A549 (cell line): ENCODE measurements at regions not wholly inside any gene's neighbourhood (a gene's known extent, or its start where the extent isn't known, plus 50 kb on each side); places are given as distances from the start of the nearest gene placed in this dataset.

Experiments
- ATAC-seq, 2 experiments: fragments of 200-7000 bp in 1 of 2; fragments of >200 bp in 1 of 2; cut with Nextera tagmentation in 1 of 2; cut with Tn5 transposase in 1 of 2; 3 replicates each; pipeline versions ENCODE4 v1.8.0 to v1.9.1; 2018 to 2020; ENCODE audit warnings: mild to moderate bottlenecking in 1 of 2, moderate library complexity in 1 of 2
- CTCF ChIA-PET: fragments of 300-600 bp; sonication (Branson Sonifier 250); formaldehyde crosslinking; extraction: SDS; loops from one replicate; lab custom pipeline; 2021; ENCODE audit warnings: antibody characterized with exemption, inconsistent platforms; lab: Yijun Ruan, JAX
- POLR2A ChIA-PET: fragments of 350-600 bp; formaldehyde crosslinking; extraction: SDS; loops from one replicate; lab custom pipeline; 2021; ENCODE audit warnings: antibody characterized with exemption, inconsistent platforms; lab: Yijun Ruan, JAX
- DNase-seq, 2 experiments: peaks; one replicate each; pipeline versions ENCODE4 v3.0.0 to v3.0.0-alpha.2; 2011 to 2016; ENCODE audit warnings: low read depth in 1 of 2, low spot score in 1 of 2
- FAIRE-seq: peaks from 2 replicates; lab custom pipeline; 2011; peaks lifted over from hg19 to GRCh38; lab: Jason Lieb, UNC
- H3K27ac ChIP-seq, 2 experiments: fragments of >200 bp; sonication (Bioruptor Twin); formaldehyde crosslinking; 3 replicates each; pipeline ENCODE4 v1.5.1; 2016 to 2017
- H3K4me1 ChIP-seq: fragments of >200 bp; sonication (Bioruptor Twin); formaldehyde crosslinking; 3 replicates; pipeline ENCODE4 v1.6.1; 2016
- H3K4me2 ChIP-seq: fragments of >200 bp; sonication (Bioruptor Twin); formaldehyde crosslinking; 3 replicates; pipeline ENCODE4 v1.6.1; 2016
- H3K4me3 ChIP-seq: fragments of >200 bp; sonication (Bioruptor Twin); formaldehyde crosslinking; 3 replicates; pipeline ENCODE4 v1.5.1; 2016
- H3K9me3 ChIP-seq: fragments of >200 bp; sonication (Bioruptor Twin); formaldehyde crosslinking; 3 replicates; pipeline ENCODE4 v1.6.1; 2016
- CBX2 ChIP-seq: fragments of 200-600 bp; sonication (generic); IDR thresholded peaks from 2 replicates; pipeline ENCODE4 v1.6.1; 2016; ENCODE audit warnings: low read depth, mild to moderate bottlenecking, borderline replicate concordance
- CBX8 ChIP-seq: fragments of 200-600 bp; sonication (generic); IDR thresholded peaks from 2 replicates; pipeline ENCODE4 v1.6.1; 2016
- CHD4 ChIP-seq: fragments of 200-600 bp; sonication (generic); IDR thresholded peaks from 2 replicates; pipeline ENCODE4 v1.6.1; 2016; ENCODE audit warnings: antibody characterized with exemption, mild to moderate bottlenecking, borderline replicate concordance
- CTCF ChIP-seq: fragments of >200 bp; sonication (Bioruptor Twin); formaldehyde crosslinking; IDR thresholded peaks from 3 replicates; pipeline ENCODE4 v1.5.1; 2016
- E2F6 ChIP-seq: IDR thresholded peaks from 2 replicates; pipeline ENCODE4 v1.6.1; 2012; ENCODE audit warnings: low read depth, borderline replicate concordance
- EHMT2 ChIP-seq: fragments of 200-600 bp; sonication (generic); IDR thresholded peaks from 2 replicates; pipeline ENCODE4 v1.6.1; 2016; ENCODE audit warnings: antibody characterized with exemption, low read depth, mild to moderate bottlenecking, moderate library complexity
- FOSL2 ChIP-seq, 2 experiments: fragments of 450-650 bp in 1 of 2; fragments of >200 bp in 1 of 2; sonication (Bioruptor Twin) in 1 of 2; formaldehyde crosslinking; IDR thresholded peaks; 2 replicates each; pipeline versions ENCODE4 v1.5.0 to v1.6.1; 2016 to 2020; ENCODE audit warnings: mild to moderate bottlenecking in 1 of 2, moderate library complexity in 1 of 2
- GATA3 ChIP-seq: IDR thresholded peaks from 2 replicates; pipeline ENCODE4 v1.6.1; 2012; ENCODE audit warnings: borderline replicate concordance
- HES2 ChIP-seq: fragments of >200 bp; sonication (Bioruptor Twin); formaldehyde crosslinking; IDR thresholded peaks from 2 replicates; pipeline ENCODE4 v1.6.1; 2016
- HEYL ChIP-seq: fragments of 250-450 bp; sonication (Bioruptor Pico); IDR thresholded peaks from 2 replicates; pipeline ENCODE4 v1.8.0; 2021; ENCODE audit warnings: mild to moderate bottlenecking, moderate library complexity
- HOXA7 ChIP-seq: fragments of 250-450 bp; sonication (Bioruptor Pico); IDR thresholded peaks from 2 replicates; pipeline ENCODE4 v1.5.0; 2020; ENCODE audit warnings: mild to moderate bottlenecking, moderate library complexity
- HOXB13 ChIP-seq: fragments of 250-450 bp; sonication (Bioruptor Pico); IDR thresholded peaks from 2 replicates; pipeline ENCODE4 v1.5.0; 2020; ENCODE audit warnings: low read depth, mild to moderate bottlenecking, moderate library complexity
- JUN ChIP-seq, 2 experiments: fragments of >200 bp; sonication (Bioruptor Twin); formaldehyde crosslinking; IDR thresholded peaks; 2 replicates in 1 of 2; 3 replicates in 1 of 2; pipeline ENCODE4 v1.6.1; 2016 to 2017
- JUNB ChIP-seq: fragments of >200 bp; sonication (Bioruptor Twin); formaldehyde crosslinking; IDR thresholded peaks from 2 replicates; pipeline ENCODE4 v1.6.1; 2016
- KDM1A ChIP-seq: fragments of 200-600 bp; sonication (generic); IDR thresholded peaks from 2 replicates; pipeline ENCODE4 v1.6.1; 2016; ENCODE audit warnings: low read depth, mild to moderate bottlenecking
- MAFK ChIP-seq: fragments of 450-650 bp; IDR thresholded peaks from 2 replicates; pipeline ENCODE4 v1.6.1; 2014; ENCODE audit not compliant: partially characterized antibody
- MAX ChIP-seq: IDR thresholded peaks from 2 replicates; pipeline ENCODE4 v1.6.1; 2012
- MAZ ChIP-seq: fragments of 150-350 bp; IDR thresholded peaks from 2 replicates; pipeline ENCODE4 v1.6.1; 2014; ENCODE audit warnings: antibody characterized with exemption, low read depth, low read length, borderline replicate concordance
- NR3C1 ChIP-seq: fragments of >200 bp; sonication (Bioruptor Twin); formaldehyde crosslinking; IDR thresholded peaks from 3 replicates; pipeline ENCODE4 v1.6.1; 2017
- RFX5 ChIP-seq: fragments of 450-650 bp; IDR thresholded peaks from 2 replicates; pipeline ENCODE4 v1.7.1; 2014; ENCODE audit warnings: antibody characterized with exemption, mild to moderate bottlenecking, moderate library complexity
- SMC3 ChIP-seq: fragments of >200 bp; sonication (Bioruptor Twin); formaldehyde crosslinking; IDR thresholded peaks from 3 replicates; pipeline ENCODE4 v1.6.1; 2018; ENCODE audit warnings: inconsistent platforms
- TP53 ChIP-seq: fragments of 250-450 bp; sonication (Bioruptor Pico); IDR thresholded peaks from 2 replicates; pipeline ENCODE4 v1.5.0; 2021; ENCODE audit warnings: mild to moderate bottlenecking, moderate library complexity
- ZNF302 ChIP-seq: fragments of 250-450 bp; sonication (Bioruptor Pico); IDR thresholded peaks from 2 replicates; pipeline ENCODE4 v1.9.0; 2021; ENCODE audit warnings: inconsistent platforms, mild to moderate bottlenecking, moderate library complexity
- WGBS: methylation state at CpG from one replicate; pipeline ENCODE4 v1.1.6; 2017; ENCODE audit errors: missing lambda C conversion rate; 5-methylcytosine and 5-hydroxymethylcytosine counted together
- TF ChIP-seq, protein P1 (sequence below): IDR thresholded peaks from 2 replicates; pipeline ENCODE4 v1.6.1; 2012
- TF ChIP-seq, protein P2 (sequence below): fragments of 200-600 bp; sonication (generic); IDR thresholded peaks from 2 replicates; pipeline ENCODE4 v1.6.1; 2016; ENCODE audit warnings: antibody characterized with exemption, mild to moderate bottlenecking, moderate library complexity
- TF ChIP-seq, protein P3 (sequence below): fragments of 250-450 bp; sonication (Bioruptor Pico); IDR thresholded peaks from 2 replicates; pipeline ENCODE4 v1.5.0; 2020; ENCODE audit warnings: low read depth, mild to moderate bottlenecking, moderate library complexity

DNA sequence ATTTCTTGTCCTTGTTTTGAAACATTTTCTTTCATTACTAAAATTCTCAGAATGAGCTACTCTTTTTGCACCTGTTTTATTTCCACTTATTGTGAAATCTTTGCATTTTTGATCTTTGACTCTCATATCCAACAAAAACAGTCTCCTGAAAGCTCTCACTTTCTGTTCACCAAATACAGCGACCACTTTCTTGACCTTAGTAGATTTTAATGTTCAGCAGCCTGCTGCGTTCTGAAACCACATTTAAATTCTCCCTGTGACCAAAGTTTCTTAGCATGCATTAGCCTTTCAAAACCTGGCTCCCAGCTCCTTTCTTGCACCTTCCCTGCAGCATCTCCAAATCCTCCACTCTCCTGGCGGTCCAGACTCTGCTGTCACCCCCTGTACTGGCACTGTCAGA is 404.4 kb upstream of the PDE3A start:
- POLR2A ChIA-PET = no interaction called here

GRCh38 chr12:19964549-19964948 is 403.8 kb upstream of the PDE3A start:
- no peak overlapping the region for H3K4me2 ChIP-seq
- DNase-seq (no peak), FAIRE-seq (no peak), ATAC-seq (no peak)
- H3K4me3 ChIP-seq = no peak overlapping the region
- CTCF ChIA-PET = no interaction called here
- peaks cover 16% of the 10 kb centered on the region for H3K4me1 ChIP-seq
- POLR2A ChIA-PET = no interaction called here
- 65% methylated on average over 3 of the region's 3 CpGs for WGBS
- H3K27ac ChIP-seq = no peak overlapping the region
- no peaks in the 10 kb centered on the region for H3K9me3 ChIP-seq
- TF ChIP-seq CTCF = no peak
- TF ChIP-seq, protein P1, sequence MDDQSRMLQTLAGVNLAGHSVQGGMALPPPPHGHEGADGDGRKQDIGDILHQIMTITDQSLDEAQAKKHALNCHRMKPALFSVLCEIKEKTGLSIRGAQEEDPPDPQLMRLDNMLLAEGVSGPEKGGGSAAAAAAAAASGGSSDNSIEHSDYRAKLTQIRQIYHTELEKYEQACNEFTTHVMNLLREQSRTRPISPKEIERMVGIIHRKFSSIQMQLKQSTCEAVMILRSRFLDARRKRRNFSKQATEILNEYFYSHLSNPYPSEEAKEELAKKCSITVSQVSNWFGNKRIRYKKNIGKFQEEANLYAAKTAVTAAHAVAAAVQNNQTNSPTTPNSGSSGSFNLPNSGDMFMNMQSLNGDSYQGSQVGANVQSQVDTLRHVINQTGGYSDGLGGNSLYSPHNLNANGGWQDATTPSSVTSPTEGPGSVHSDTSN = no peak
- no peak for TF ChIP-seq RFX5
- TF ChIP-seq GATA3 = no peak
- no peak for TF ChIP-seq JUNB
- no peak for TF ChIP-seq FOSL2 (IDR thresholded peaks at IDR 0.05)
- no peak for TF ChIP-seq FOSL2 (CRISPR knock-in tag; IDR thresholded peaks at IDR 0.05)
- TF ChIP-seq TP53 = no peak
- no peak for TF ChIP-seq HOXB13 (CRISPR knock-in tag)
- TF ChIP-seq MAX = no peak
- TF ChIP-seq EHMT2 = no peak
- no peak for TF ChIP-seq CBX8
- TF ChIP-seq SMC3 = no peak
- no peak for TF ChIP-seq KDM1A
- no peak for TF ChIP-seq JUN (IDR thresholded peaks at IDR 0.05)
- TF ChIP-seq, protein P2, sequence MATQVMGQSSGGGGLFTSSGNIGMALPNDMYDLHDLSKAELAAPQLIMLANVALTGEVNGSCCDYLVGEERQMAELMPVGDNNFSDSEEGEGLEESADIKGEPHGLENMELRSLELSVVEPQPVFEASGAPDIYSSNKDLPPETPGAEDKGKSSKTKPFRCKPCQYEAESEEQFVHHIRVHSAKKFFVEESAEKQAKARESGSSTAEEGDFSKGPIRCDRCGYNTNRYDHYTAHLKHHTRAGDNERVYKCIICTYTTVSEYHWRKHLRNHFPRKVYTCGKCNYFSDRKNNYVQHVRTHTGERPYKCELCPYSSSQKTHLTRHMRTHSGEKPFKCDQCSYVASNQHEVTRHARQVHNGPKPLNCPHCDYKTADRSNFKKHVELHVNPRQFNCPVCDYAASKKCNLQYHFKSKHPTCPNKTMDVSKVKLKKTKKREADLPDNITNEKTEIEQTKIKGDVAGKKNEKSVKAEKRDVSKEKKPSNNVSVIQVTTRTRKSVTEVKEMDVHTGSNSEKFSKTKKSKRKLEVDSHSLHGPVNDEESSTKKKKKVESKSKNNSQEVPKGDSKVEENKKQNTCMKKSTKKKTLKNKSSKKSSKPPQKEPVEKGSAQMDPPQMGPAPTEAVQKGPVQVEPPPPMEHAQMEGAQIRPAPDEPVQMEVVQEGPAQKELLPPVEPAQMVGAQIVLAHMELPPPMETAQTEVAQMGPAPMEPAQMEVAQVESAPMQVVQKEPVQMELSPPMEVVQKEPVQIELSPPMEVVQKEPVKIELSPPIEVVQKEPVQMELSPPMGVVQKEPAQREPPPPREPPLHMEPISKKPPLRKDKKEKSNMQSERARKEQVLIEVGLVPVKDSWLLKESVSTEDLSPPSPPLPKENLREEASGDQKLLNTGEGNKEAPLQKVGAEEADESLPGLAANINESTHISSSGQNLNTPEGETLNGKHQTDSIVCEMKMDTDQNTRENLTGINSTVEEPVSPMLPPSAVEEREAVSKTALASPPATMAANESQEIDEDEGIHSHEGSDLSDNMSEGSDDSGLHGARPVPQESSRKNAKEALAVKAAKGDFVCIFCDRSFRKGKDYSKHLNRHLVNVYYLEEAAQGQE = no peak
- TF ChIP-seq MAFK = no peak
- TF ChIP-seq CHD4 = no peak

More for the DNA sequence above, 404.4 kb upstream of the PDE3A start:
- DNase-seq = no peak
- ATAC-seq = no peak
- WGBS = 68% methylated on average over 3 of the region's 3 CpGs
- no peak for FAIRE-seq
- CTCF ChIA-PET = no interaction called here
- TF ChIP-seq MAZ (no peak), HOXA7 (CRISPR knock-in tag) (no peak), NR3C1 (no peak), E2F6 (no peak), HOXB13 (CRISPR knock-in tag) (no peak), FOSL2 (IDR thresholded peaks at IDR 0.05) (no peak), FOSL2 (CRISPR knock-in tag; IDR thresholded peaks at IDR 0.05) (no peak), ZNF302 (CRISPR knock-in tag) (no peak), HEYL (no peak), MAX (no peak), CBX2 (no peak), HES2 (no peak), JUN (IDR thresholded peaks at IDR 0.05) (no peak), CHD4 (no peak)
- TF ChIP-seq, protein P1 = no peak
- TF ChIP-seq, protein P3, sequence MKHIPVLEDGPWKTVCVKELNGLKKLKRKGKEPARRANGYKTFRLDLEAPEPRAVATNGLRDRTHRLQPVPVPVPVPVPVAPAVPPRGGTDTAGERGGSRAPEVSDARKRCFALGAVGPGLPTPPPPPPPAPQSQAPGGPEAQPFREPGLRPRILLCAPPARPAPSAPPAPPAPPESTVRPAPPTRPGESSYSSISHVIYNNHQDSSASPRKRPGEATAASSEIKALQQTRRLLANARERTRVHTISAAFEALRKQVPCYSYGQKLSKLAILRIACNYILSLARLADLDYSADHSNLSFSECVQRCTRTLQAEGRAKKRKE = no peak
- H3K4me2 ChIP-seq = no peak overlapping the region
- H3K27ac ChIP-seq = no peak overlapping the region
- H3K9me3 ChIP-seq = no peaks in the 10 kb centered on the region
- H3K4me1 ChIP-seq = peaks cover 14% of the 10 kb centered on the region
- H3K4me3 ChIP-seq = no peak overlapping the region
